ENCODE measurements at regions not wholly inside any gene's neighbourhood (a gene's known extent, or its start where the extent isn't known, plus 50 kb on each side); places are given as distances from the start of the nearest gene placed in this dataset.

DNA sequence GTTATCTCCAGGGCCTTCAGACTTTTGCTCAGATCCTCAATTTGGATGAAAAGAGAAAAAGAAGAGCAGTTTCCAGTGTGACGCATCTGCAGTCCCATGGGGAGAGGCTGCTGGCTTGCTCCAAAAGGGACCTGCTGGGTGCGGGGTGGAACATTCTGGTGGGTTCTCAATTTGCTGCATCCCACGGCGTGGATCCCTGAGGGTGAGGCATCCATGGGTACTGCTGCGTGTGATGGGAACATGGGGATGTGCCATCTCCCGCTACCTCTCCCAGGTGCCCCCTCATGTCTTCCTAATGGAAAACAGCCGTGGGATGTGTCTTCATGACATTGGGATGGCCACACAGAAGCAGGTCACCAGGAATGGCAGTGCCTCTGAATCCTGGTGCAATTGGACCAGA, 221.3 kb upstream of the AJAP1 start:
- H3K27me3 ChIP-seq = no peaks in the 10 kb centered on the region
- TF ChIP-seq, protein P1, sequence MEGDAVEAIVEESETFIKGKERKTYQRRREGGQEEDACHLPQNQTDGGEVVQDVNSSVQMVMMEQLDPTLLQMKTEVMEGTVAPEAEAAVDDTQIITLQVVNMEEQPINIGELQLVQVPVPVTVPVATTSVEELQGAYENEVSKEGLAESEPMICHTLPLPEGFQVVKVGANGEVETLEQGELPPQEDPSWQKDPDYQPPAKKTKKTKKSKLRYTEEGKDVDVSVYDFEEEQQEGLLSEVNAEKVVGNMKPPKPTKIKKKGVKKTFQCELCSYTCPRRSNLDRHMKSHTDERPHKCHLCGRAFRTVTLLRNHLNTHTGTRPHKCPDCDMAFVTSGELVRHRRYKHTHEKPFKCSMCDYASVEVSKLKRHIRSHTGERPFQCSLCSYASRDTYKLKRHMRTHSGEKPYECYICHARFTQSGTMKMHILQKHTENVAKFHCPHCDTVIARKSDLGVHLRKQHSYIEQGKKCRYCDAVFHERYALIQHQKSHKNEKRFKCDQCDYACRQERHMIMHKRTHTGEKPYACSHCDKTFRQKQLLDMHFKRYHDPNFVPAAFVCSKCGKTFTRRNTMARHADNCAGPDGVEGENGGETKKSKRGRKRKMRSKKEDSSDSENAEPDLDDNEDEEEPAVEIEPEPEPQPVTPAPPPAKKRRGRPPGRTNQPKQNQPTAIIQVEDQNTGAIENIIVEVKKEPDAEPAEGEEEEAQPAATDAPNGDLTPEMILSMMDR (IDR thresholded peaks at IDR 0.05) = no peak
- H3K36me3 ChIP-seq = no peaks in the 10 kb centered on the region
- no peaks in the 10 kb centered on the region for H3K9me3 ChIP-seq
- no peak overlapping the region for H3K4me3 ChIP-seq (ENCODE audit: low read depth in 1 of 2, low read length in 1 of 2)
- no peak overlapping the region for H3K27ac ChIP-seq
- H3K4me1 ChIP-seq (ENCODE audit: control insufficient read depth in 1 of 2, insufficient read depth in 1 of 2, low read depth in 1 of 2, low read length in 1 of 2) = no peaks in the 10 kb centered on the region

GRCh38 chr1:4444086-4444485, 210.3 kb upstream of the AJAP1 start:
- TF ChIP-seq, protein P1 (IDR thresholded peaks at IDR 0.05) = no peak
- no peaks in the 10 kb centered on the region for H3K36me3 ChIP-seq
- no peaks in the 10 kb centered on the region for H3K9me3 ChIP-seq
- H3K4me1 ChIP-seq (ENCODE audit: control insufficient read depth in 1 of 2, insufficient read depth in 1 of 2, low read depth in 1 of 2, low read length in 1 of 2) = no peaks in the 10 kb centered on the region
- H3K27me3 ChIP-seq = peaks cover 16% of the 10 kb centered on the region
- no peak overlapping the region for H3K27ac ChIP-seq
- no peak overlapping the region for H3K4me3 ChIP-seq (ENCODE audit: low read depth in 1 of 2, low read length in 1 of 2)

- Histone ChIP-seq H3K9me3 (no peaks in the 10 kb centered on the region), H3K27ac (no peak overlapping the region), H3K4me3 (ENCODE audit: low read depth in 1 of 2, low read length in 1 of 2) (no peak overlapping the region), H3K27me3 (peaks cover 16% of the 10 kb centered on the region), H3K4me1 (ENCODE audit: control insufficient read depth in 1 of 2, insufficient read depth in 1 of 2, low read depth in 1 of 2, low read length in 1 of 2) (no peaks in the 10 kb centered on the region), H3K36me3 (no peaks in the 10 kb centered on the region)
- TF ChIP-seq, protein P1 (IDR thresholded peaks at IDR 0.05) = no peak
These were observed 206.5 kb upstream of the AJAP1 start for GRCh38 chr1:4447778-4448420.

DNA sequence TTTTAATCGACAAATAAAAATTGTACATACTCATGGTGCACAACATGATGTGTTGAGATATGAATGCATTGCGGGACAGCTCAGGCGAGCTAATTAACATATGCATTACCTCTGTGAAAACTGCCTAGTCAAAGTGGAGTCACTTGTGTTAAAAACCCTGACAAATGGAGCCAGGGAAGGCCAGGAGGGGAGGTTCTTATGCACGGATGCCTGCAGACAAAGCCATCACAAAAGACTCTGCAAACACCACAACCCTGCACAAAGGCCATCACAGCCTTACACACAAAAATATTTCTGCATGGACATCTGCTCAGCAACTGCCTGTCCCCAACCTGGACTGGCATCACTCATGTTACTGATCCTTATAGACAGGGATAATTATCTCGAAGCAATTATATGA, 204.4 kb upstream of the AJAP1 start:
- H3K36me3 ChIP-seq = no peaks in the 10 kb centered on the region
- H3K9me3 ChIP-seq = no peaks in the 10 kb centered on the region
- H3K27me3 ChIP-seq = peaks cover 16% of the 10 kb centered on the region
- H3K4me1 ChIP-seq (ENCODE audit: control insufficient read depth in 1 of 2, insufficient read depth in 1 of 2, low read depth in 1 of 2, low read length in 1 of 2) = no peaks in the 10 kb centered on the region
- H3K4me3 ChIP-seq (ENCODE audit: low read depth in 1 of 2, low read length in 1 of 2) = no peak overlapping the region
- H3K27ac ChIP-seq = no peak overlapping the region
- TF ChIP-seq, protein P1 (IDR thresholded peaks at IDR 0.05) = no peak

- Histone ChIP-seq H3K27ac (no peak overlapping the region), H3K4me1 (ENCODE audit: control insufficient read depth in 1 of 2, insufficient read depth in 1 of 2, low read depth in 1 of 2, low read length in 1 of 2) (no peaks in the 10 kb centered on the region), H3K27me3 (no peaks in the 10 kb centered on the region), H3K36me3 (no peaks in the 10 kb centered on the region), H3K4me3 (ENCODE audit: low read depth in 1 of 2, low read length in 1 of 2) (no peak overlapping the region), H3K9me3 (no peaks in the 10 kb centered on the region)
- TF ChIP-seq, protein P1 (IDR thresholded peaks at IDR 0.05) = no peak
These were observed 201.7 kb upstream of the AJAP1 start for GRCh38 chr1:4452701-4453100.

All from neutrophil (primary cell).